ENCODE measurements at regions not wholly inside any gene's neighbourhood (a gene's known extent, or its start where the extent isn't known, plus 50 kb on each side); places are given as distances from the start of the nearest gene placed in this dataset. TPM values are rescaled to one million over a fixed set of nuclear protein-coding genes. Genes with fewer than 3 reads are reported as not detected.

DNA sequence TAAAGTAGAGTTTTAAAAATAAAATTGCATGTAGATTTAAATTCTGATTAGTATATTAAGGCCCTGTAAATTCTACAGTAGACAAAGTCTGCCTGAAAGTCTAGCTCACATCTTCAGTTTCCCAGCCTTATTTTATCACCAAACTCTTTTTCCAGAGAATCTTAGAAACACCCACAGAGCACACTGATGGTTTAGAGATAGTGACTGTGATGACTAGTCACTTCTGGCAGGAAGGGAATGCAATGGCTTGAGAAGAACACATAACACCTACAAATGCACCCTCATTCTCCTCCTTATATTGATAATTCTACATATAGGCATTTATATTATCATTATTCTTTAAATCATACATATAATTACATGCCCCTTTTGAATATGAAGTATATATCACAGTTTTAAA, 232.9 kb downstream of the ARAP2 start:
- H3K4me3 ChIP-seq (ENCODE audit: low read depth, low read length), result no peak overlapping the region
- TF ChIP-seq CTCF (IDR thresholded peaks at IDR 0.05; ENCODE audit: insufficient read depth, low read depth, low read length), result no peak

DNA sequence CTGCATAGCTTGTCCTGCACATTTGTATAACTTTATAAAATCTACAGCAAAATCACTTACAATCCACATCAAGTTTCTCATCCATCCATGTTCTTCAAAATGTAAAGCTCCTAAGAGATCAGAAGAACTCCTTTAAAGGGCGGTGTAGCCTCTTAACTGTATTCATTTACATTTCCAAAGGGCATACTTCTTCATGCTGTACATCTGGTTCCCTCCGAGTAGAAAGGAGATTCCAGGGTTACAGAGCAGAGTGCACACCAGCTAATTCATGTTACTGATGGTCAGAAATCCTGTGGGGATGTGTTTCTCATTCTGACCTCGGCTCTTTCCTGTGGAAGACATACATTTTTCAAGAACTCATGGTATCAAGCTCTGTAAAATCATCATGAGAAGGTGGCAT, 231.8 kb downstream of the ARAP2 start:
- no peak overlapping the region for H3K4me3 ChIP-seq (ENCODE audit: low read depth, low read length)
- no peak for DNase-seq (ENCODE audit: low read depth)
- TF ChIP-seq CTCF (IDR thresholded peaks at IDR 0.05; ENCODE audit: insufficient read depth, low read depth, low read length), result no peak

More for the DNA sequence above, 232.9 kb downstream of the ARAP2 start:
- no peak for DNase-seq (ENCODE audit: low read depth)

GRCh38 chr4:36013206-36013605, 231.1 kb downstream of the ARAP2 start:
- no peak for DNase-seq (ENCODE audit: low read depth)
- no peak for TF ChIP-seq CTCF (IDR thresholded peaks at IDR 0.05; ENCODE audit: insufficient read depth, low read depth, low read length)
- no peak overlapping the region for H3K4me3 ChIP-seq (ENCODE audit: low read depth, low read length)

Small RNAs in the stretch of these regions (small RNA-seq; reads per million reads assigned to genes)
- not detected for gene AC097535.2
- gene RF01210, result not detected
- gene RNU6-573P, result not detected
